GM18507 (cell line): ENCODE measurements at regions not wholly inside any gene's neighbourhood (a gene's known extent, or its start where the extent isn't known, plus 50 kb on each side); places are given as distances from the start of the nearest gene placed in this dataset.

Experiments used
- DNase-seq: peaks from one replicate; pipeline ENCODE4 v3.0.0; 2011; ENCODE audit warnings: low read depth; ENCODE audit not compliant: insufficient read length; ENCODE audit errors: extremely low spot score
- FAIRE-seq: peaks from 2 replicates; lab custom pipeline; 2011; peaks lifted over from hg19 to GRCh38; lab: Jason Lieb, UNC

DNA sequence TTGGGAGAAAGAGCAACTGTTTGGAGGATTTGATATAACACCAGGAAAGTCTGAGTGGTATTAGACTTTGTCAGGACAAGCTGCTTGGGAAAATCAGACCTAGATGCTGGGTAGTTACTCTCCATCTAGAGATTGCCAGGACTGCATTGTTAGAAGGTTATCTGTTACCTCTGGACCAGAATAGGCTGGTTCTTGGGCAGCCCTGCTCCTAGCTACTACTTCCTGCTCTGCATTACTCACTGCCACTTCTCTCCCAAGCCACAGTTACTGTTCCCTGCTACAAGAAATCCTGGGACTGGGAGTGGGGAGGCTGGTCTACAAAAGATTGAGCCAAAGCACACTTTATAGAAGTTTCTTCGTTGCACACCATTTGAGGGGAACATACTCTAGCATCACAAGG lies 95.5 kb upstream of the KCNN2 start:
- DNase-seq (no peak), FAIRE-seq (no peak)

DNA sequence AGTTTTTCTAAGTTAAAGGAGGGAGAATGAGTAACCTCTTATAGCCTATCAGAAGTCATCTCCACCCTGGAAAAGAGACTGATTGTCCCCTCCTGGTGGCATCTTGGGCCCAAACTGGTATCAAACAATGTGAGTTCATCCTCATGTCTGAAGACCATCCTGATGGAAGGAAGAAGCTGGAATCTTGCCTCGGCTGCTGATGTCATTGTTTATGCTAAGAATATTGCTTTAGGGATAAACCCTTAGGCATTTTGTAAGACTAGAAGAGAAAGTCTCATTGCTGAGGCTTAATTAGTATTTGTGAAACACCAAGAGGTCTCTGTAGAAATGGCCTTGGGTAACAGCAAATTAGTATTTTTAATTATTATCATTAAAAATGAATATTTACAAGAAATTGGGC lies 65.7 kb upstream of the KCNN2 start:
- DNase-seq (no peak), FAIRE-seq (no peak)

DNA sequence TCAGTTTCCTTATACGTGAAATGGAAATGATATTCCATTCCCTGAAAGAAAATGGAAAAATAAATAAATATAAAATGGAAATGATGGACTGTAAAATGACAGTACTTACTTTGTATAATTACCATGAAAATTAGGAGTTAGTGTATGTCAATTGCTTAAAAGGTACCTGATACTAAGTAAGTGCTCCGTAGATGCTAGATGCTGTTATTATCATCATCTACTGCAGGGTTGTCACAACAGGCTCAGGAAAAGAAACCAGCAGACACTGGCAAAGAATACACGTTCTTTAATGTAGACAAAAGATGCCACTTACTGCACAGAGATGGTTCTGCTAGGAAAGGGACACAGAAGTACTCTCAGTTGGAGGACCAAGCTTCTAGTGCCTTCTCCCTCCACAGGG lies 64.0 kb upstream of the KCNN2 start:
- FAIRE-seq (no peak), DNase-seq (no peak)

DNA sequence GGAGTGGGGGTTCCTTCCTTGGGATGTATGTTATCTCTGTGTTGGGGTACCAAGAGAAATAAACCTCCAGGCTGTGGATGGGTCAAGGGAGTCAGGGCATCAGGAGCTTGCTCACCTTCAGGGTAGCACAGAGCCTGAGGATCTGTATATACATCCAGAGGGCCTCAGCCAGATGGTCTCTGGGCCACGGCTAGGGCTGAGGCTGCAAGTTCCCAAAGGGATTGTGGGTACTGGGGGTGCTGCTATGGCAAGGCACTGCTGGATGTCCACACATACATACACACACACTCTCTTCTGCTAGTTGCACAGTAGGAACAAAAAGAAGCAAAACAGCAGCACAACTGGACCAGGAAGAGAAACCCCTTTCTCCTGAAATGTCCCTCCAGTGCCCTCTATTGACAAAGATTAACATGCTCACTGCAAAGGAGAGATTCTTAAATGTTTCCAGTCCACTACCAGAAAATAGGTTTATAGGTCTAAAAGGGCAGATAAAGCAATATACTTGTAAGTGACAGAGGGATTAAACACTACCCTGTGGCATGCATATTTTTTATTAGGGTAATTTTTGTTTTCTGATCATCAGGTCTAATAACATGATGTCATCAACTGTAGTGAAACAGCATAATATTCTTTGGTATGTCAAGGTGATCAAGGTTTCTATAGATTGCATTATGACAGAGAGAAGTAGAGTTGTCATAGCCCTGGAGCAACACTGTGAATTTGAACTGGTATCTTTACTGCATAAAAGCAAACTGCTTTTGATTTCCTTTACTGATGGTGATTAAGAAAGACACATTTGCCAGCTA lies 56.3 kb upstream of the KCNN2 start:
- FAIRE-seq (peak; percentile 15), DNase-seq (no peak)

DNA sequence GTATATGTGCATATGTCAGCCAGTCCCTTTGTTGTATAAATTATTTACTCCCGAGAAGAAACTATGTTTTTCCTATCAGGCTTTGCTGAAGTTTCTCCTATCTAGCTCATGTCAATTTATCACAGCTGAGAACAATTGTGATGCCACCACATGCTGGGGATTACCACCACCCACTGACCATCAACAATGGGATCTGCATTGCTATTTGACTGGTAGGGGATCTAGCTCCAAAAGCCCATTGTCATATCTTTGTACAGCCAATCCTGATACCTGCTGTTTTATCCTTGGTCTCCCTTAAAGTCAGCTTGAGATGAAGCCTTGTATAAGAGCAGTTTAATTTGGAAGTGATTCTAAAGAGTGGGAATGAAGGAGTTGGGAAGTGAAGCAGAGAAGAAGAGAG lies 53.9 kb upstream of the KCNN2 start:
- FAIRE-seq: no peak

GRCh38 chr5:114308508-114308907 lies 53.4 kb upstream of the KCNN2 start:
- FAIRE-seq: no peak

More for the DNA sequence above, 53.9 kb upstream of the KCNN2 start:
- no peak for DNase-seq

GRCh38 chr5:114310666-114311065 lies 51.2 kb upstream of the KCNN2 start:
- DNase-seq (no peak), FAIRE-seq (no peak)

More at GRCh38 chr5:114308508-114308907, 53.4 kb upstream of the KCNN2 start:
- no peak for DNase-seq

DNA sequence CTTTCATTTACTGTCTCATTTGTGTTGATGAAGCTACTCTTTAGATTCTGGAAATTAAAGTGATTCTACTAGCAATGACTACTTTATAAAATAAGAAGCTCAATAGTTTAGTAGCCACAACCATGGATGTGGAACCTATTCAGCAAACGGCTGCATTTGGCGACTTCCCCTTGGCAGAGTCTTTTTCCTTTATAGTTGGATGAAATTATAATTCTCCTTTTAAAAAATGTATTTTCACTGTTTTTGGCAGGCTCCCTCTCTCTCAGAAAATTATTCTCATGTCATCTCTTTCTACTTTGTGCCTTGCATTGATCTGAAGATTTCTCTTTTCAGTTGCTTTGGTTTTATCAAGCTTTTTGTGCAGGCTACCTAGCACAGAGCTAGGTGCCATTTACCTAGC lies 50.6 kb upstream of the KCNN2 start:
- FAIRE-seq (no peak), DNase-seq (no peak)

GRCh38 chr5:114311968-114312367 lies 49.9 kb upstream of the KCNN2 start:
- FAIRE-seq: no peak
- DNase-seq: no peak
